ENCODE measurements at regions not wholly inside any gene's neighbourhood (a gene's known extent, or its start where the extent isn't known, plus 50 kb on each side); places are given as distances from the start of the nearest gene placed in this dataset.

DNA sequence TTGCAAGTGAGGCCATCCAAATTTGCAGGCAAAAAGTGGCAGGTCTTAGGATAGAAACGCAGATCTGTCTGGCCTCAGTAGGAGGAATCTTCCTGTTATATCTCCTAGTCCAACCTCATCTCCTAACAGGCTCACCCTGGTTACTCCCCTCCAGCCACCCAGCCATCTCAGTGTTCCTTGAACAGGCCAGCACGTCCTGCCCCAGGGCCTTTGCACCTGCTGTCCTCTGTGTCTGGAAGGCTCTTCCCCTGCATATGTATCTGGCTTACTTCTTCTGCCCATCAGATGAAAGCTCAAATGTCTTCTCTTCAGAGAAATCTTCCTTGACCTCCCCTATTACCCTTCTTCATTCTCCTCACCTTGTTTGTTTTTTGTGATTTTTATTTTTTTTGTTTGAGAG lies 107.3 kb upstream of the ALDH1B1 start:
- DNase-seq (ENCODE audit: low read depth): no peak

DNA sequence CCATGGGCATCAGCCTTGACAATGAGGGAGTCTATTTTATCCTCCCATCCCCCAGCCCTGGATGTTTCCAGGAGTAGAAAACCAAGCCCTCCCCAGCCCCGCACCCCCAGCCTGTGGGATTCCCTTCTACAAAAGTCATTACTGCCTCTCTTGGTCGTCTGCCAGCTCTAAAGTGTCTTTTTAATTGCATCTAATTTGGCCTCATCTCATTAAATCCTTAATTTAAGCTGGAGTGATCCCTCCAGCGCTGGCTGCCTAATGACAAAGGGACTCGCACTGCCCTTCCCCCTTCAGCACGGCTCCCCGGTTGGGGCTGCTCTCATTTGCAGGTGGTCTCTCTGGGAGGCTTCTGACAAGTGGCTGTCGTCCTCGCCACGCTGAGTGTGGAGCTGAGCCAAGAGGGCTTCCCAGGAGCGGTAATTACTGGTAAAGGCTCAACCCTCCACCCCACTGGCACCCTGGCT lies 107.9 kb upstream of the ALDH1B1 start:
- no peak for DNase-seq (ENCODE audit: low read depth)

DNA sequence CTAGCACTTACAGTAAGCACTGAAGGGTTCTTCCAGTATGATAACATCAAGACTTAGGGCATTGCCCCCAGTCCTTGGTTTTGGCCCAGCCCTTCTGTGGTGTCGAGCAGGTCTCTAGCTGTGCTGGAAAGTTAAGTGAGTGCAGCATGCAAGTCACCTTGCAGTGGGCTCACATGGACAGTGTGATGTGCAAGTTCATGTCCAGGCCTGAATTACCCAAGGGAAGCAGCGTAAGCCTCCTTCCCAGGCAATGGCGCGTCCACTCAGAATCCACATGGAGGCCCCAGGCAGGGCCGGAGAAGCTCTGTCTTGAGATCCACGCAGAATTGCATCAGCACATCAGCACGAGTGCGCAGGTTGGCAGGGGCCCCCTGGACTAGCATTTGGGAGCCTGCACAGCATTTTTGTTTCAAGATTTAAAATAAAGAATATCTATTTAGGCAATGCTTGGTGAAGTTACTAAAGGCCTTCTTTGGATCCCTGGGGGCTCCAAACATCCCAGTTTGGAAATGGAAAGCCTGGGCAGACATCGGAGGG lies 108.4 kb upstream of the ALDH1B1 start:
- DNase-seq (ENCODE audit: low read depth): no peak

DNA sequence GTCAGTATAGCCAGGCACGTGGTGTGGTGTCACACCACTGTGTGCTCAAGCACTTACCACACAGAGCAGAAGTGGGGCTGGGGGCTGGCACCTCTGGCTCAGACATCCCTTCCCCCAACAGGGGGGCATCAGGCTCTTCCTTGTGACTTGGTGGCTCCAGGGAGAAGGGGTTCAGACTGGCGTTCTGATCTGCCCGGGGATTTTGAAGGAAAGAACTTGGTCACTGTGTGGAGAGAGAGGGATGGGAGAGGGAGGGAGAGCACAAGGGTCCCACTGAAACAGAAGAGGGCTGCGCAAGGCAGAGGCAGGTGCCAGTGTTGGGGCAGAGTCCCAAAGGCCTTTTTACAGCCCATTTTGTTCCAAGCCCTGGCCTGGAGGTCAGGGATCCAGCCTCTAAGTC lies 109.7 kb upstream of the ALDH1B1 start:
- DNase-seq (ENCODE audit: low read depth): no peak

DNA sequence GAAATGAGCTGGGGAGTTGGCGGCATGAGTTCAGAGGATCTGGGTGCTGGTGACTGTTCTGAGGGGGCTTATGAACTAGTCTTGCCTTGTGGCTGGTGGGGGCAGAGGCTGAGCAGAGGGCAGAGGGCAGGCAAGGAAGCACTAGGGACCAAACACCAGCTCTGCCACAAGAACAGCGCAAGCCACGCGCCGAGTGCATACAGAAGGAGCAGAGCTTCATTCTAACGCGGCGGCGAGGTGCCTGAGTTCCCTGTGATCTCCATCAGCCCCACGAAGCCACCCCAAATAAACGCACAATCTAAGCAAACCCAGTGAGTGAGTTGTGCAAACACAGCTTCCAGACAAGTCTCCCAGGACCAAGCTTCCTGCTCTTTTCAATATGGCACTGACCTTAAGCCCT lies 110.6 kb upstream of the ALDH1B1 start:
- DNase-seq (ENCODE audit: low read depth): no peak

DNA sequence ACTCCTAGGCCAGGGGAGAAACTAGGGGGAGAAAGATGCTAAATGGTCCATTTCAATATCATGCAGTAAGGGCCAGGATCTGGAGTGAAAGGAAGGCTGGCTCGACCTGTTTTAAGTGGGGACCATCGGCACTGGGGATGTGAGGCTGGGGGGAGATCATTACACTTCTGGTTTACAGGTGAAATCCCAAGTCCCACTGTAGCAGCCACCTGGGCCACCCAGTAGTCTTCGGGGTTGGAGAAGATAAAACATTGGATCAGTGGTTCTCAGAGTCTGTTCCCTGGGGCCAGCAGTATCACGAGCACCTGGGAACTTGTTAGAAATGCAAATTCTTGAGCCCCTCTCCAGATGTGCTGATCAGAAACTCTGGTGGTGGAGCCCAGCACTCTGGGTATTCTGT lies 111.3 kb upstream of the ALDH1B1 start:
- no peak for DNase-seq (ENCODE audit: low read depth)

DNA sequence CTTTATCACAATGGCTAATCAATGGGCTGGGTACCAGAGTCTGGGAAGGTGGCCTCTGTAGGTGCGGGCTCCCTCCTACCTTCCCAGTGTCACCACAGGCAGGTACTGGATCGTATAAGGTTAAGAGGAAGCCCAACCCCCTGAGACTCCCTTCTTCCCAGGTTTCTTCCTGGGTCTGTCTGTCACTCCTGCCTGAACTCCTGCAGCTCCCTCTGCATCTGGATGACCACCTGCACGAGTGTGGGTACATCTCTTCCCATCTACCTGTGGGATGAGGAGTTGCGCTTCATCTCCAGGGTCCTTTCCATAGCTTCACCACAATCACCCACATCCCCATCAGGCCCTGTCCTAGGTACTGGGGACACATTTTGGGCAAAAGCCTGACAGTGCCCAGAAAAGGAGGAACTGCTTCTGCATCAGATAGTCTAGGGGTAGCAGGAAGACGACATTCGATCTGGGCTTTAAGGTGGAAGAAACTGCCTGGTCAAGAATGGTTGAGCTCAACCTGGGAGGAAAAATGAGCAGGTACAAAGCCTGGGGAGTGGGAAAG lies 112.2 kb upstream of the ALDH1B1 start:
- no peak for DNase-seq (ENCODE audit: low read depth)

DNA sequence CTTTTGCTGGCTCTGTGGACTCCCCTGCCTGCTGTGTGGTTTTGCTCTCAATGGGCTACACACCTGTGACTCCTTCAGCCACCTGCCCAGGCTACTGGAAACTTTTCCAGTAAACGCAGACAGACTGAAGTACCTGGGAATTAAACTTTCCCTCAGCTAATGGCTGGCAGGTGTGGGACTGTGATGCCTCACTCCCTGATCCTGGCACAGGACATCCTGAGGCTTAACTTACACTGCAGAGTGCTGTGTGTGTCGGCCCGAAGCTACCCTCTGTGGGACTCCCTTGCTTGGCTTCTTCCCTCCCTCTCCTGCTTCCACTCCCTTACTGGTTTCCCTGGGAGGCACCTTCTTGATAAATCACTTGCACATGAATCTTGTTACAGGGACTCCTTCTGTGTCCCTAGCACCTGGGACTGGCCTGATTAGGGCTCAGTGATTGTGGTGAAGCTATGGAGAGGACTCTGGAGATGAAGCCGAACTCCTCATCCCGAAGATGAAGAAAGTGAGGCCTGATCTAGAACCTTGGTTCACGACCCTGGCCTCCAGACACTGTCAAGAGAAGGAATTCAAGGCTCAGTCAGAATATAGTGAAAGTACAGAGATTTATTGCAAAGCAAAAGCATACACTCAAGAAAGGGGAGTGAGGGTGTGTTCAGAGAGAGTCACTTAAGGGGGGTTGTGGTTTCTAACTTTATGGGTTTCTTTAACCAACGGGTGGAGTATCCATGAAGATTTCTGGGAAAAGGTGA lies 113.4 kb upstream of the ALDH1B1 start:
- no peak for DNase-seq (ENCODE audit: low read depth)

DNA sequence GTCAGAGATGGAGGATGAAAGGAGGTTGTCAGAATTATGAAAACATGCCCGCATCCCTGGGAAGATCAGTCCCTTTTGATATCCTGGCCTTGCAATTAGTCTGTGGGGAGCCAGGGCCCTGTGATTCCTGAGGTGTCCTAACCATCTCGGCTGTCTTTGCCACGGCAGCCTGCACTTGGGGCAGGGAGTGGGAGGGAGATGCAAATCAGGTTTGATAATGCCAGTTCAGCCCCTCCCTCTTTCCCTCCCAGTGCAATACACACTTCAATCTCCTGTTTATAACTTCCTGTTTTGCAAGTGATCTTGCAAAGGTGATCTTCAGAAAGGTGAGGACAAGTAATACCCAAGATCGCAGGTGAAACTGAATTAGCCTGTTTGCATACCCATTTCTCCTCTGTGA lies 114.0 kb upstream of the ALDH1B1 start:
- DNase-seq (ENCODE audit: low read depth): no peak

DNA sequence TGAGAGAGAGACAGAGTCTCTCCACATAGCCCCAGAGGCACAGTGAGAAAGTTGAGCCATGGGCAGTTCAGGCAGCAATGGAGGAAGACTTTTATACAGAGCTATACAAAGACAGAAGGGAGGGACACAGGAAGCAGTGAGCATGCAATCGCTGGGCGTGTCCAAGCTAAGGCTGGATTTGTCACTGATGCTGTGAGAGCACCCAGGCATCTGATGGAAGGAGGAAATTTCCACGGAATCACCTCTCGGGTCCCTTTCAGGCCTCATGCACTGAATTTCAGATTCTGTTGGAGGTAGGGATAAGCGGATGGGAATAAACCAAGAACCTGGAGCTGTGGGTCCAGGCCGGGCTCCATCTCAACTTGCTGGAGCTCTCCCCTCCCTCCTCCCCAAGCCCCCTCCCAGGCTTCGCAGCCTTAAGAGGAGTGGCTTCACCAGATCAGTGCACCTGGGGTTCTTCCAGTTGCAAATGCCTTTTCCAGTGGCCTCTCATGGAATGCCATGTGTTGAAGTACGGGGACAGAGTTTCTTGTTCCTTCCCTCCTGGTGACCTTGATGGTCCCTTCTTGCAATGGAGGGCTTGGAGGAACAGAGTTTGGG lies 114.8 kb upstream of the ALDH1B1 start:
- no peak for DNase-seq (ENCODE audit: low read depth)

DNA sequence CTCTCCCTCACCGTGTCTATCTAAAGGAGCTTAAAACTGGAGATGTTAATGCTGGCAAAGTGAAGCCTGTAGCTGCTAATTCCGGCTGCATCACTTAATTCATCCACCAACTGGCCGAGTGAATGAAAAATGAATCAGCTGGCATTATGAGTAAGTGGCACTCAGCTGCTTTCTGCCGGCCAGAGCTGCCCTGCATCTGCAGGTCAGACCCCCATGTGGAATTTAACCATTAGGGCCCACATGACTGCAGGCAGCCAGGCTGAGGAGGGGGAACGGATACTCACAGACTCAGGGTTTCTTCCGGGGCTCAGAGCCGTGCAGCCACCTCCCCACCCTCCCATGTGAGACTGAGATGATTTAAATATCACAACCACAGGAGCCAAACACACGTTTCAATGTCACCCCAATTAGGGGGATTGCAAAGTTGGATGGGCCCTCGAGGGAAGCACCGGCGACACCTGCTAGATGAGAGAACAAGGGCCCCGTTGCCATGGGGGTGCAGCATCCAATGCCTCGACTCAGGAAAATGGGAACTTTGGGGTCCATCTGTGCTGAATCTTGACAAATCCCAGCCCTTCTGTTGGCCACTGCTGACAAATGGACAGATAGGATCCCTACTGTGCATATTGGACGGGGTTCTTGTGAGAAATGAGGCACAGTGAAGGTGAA lies 115.6 kb upstream of the ALDH1B1 start:
- no peak for DNase-seq (ENCODE audit: low read depth)

DNA sequence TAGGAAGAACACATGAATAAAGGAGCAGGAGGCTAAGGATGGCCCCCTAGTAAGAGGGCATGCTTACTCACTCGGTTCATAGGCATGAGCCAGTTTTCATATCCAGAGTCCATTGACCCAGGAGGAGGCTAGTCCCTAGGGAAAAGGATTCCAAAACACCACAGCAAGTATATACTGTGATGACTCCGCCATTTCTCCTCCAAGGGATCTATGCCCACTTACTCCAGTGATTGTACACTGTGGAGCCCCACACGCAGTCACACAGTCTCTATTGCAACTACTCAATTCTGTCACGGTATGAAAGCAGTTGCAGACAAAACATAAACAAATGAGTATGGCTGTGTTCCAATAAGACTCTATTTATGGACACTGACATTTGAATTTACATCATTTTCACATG lies 117.7 kb upstream of the ALDH1B1 start:
- no peak for DNase-seq (ENCODE audit: low read depth)

DNA sequence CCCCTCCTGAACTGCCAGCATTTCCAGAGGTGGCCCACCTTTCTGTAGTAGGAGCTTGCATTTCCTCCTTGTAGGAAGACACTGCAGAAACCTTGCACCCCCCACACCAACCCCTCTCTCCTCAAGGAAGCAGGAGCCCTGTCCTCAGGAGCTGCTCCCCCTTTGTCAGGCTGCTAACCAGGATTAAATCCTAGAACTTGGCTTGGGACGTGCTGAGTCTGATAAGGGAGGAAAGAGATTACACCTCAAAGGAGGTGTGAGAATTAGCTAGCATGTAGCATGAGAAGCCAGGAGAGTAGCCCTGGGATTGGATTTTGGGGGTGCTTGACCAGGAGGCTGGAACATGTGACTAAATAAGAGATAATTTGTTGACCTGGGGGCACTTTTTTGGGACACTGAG lies 119.8 kb upstream of the ALDH1B1 start:
- no peak for DNase-seq (ENCODE audit: low read depth)

DNA sequence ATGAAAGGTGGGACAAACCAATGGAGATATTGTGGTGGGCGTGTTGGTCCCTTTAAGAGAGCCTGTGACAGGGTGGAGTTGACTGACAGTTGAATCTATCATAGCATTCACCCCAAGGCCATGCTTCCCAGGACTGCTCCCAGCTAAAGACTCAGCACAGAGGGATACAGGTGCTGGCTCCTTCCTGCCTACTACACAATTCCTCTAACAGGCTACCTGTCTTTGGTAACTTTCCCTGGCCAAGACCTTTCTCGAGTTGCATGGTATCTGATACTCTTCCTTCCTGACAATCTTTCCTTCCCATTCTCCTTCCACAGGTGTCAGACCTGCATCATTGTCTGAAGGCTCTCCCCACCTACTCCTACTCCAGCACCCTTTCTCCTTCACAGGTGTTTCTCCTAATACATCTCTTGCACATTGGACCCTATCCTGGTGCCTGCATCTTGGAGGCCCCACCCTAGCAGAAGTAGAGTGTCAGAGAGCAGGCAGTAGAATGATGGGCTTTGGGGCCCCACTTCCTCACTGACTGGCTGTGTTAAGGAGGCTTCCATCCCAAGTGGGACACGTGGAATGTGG lies 120.7 kb upstream of the ALDH1B1 start:
- DNase-seq (ENCODE audit: low read depth): no peak

DNA sequence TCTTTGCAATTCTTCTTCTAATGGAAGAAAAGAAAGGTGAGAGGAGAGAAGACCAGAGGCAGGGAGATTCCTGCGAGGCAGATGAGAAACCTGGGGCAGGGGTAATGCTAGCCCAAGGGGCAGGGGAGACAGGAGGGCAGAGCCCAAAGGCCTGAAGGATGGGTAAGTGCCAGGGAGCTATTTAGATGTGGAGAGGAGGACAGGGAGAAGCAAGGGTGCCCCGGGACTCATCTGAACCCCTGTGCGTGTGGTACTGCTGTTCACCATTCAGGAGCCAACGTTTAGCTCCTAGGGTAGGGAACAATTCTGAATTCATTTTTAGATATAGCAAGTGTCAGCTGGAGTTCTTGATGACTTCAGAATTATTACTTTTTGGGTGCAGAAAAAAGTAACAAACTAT lies 122.7 kb upstream of the ALDH1B1 start:
- DNase-seq (ENCODE audit: low read depth): no peak

DNA sequence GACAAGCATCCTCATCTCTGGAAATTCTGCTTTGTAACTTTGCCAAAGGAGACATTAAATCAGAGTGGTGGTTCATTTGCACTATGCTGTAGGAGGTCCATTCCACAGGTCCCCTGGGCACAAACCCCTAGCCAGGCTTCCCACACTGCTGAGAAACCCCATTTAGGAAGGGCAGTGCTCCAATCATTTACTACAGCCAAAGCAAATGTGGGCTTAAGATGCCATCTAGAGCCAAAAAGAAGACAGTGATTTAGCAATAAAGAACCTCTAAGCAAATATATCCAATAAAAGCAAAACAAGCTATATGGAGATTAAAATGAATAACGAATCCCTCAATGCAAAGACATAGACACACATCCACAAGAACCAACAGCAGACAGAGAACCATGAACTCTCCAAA lies 129.0 kb upstream of the ALDH1B1 start:
- peak; percentile 11 for DNase-seq (ENCODE audit: low read depth)

DNA sequence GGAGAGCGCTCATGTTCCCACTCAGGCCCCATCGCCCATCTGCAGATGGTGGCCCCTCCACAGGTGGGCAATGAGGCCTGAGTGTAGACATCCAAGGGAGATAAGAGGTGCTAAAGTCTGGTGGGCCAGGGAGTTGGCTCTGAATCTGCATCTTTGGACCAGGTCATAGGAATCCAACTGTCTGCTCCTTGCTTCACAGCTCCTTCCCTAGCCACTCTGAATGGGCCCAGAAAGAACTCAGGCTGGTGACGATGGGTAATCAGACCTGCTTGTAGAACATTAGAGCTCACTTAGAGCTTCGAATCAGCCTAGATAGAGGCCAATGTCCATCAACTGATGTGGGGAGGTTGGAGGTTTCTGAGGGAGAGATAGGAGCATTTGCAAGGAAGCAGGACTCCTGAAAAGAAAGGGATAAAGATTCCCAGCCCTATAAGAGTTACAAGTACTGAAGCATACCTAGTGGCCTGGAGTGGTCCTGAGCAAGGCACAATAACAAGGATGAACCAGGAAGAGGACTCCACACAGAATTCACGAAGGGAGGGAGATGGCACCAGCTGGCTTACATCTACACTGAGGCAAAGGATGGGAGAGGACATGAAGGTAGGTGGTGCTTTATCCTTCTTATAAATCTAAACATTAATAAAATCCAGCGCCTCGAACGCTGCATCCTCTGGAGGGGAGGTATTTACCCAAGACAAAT lies 132.8 kb upstream of the ALDH1B1 start:
- no peak for DNase-seq (ENCODE audit: low read depth)

DNA sequence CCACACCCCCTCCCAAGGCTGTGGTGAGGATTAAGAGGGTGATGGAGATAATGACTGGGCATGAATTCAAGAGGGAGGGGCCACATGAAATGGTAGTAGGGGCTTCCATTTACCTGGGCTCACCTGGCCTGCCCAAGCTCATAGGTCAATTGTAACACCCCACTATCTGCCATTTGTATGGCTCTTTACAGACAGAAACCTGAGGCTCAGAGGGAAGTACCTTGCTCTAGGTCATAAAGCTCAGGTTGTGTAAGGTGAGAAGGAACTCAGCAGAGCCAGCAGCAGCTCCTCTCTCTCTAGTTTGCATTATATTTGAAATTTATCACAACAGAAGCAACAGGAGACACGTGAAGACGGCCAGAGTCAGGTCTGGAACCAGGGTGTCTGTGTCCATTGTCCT lies 133.4 kb upstream of the ALDH1B1 start:
- no peak for DNase-seq (ENCODE audit: low read depth)

DNA sequence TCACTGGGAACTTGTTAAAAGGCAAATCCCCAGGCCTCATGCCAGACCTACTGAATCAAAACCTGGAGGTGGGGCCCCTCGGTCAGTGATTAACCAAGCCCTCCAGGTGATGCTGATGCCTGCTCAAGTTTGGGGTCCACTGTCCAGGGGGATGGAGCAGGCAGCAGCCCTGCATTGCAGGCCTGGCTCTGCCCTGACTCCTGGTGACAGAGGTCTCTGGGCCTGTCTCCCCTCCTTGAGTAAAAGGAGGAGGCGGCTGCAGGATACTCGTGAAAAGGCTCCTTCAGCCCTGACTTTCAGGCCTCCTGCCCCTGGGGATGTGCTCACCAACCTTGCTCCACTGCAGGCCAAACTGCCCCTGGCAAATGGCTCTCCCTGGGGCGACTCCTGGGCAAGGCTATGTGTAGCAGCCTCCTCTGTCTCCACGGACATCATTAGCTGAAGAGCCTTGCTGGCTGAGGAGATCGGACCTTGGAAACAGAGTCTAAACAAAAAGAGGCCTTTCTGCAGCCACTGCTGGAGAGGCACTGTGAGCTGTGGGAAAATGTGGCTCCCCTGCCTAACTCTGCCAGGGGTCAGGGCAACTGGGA lies 134.8 kb upstream of the ALDH1B1 start:
- no peak for DNase-seq (ENCODE audit: low read depth)

DNA sequence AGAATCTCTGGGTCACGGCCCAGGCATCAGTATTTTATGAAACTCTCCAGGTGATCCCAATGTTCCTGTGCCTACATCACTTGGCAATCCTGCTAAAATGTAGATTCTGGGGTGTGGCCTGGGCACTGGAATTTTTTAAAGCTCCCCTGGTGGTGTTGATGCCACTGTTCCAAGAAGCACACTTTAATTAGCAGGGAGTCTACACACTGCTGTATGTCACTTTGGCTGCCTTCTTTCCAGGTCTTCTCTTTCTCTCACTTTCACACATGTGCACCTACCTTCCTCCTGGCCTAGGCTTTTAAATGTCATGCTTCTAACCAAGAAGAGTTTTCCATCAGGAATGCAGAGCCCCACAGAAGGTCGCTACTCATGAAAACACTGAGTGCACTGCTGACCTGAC lies 136.0 kb upstream of the ALDH1B1 start:
- no peak for DNase-seq (ENCODE audit: low read depth)

DNA sequence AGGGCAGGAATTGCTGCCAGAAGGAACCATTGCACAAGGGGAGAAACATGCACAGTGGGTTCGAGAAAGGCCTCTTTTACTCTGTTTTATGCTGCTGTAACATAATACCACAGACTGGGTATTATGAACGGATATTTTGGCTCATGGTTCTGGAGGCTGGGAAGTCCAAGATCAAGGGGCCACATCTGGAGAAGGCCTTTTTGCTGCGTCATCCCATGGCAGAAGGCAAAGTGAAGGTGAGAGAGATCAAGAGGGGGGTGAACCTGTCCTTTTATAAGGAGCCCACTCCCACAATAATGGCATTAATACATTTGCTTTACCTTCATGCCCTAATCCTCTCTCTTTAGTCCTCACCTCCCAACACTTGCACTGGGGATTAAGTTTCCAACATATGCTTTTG lies 136.9 kb upstream of the ALDH1B1 start:
- DNase-seq (ENCODE audit: low read depth): no peak

DNA sequence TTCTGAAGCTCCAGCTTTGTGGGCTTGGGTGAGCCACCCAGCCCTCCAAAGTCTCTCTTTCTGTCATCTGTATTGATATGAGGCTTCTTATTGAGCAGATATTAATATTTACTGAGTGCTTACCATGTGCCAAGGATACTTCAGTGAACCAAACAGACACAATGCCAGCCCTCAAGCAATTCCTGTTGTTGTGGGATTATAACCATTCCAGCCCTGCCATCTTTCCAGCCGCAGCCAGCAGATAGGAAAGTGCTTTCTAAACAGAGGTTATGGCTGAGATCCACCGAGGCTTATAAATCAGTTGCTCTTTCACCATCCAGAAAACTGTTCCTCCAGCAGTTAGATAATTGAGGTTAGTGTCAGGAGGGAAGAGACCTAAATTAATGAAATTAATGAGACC lies 137.7 kb upstream of the ALDH1B1 start:
- no peak for DNase-seq (ENCODE audit: low read depth)

Measured in GM04504 (cell line).